NT2/D1 (cell line): ENCODE measurements at regions not wholly inside any gene's neighbourhood (a gene's known extent, or its start where the extent isn't known, plus 50 kb on each side); places are given as distances from the start of the nearest gene placed in this dataset.

Source experiments
- YY1 ChIP-seq: IDR thresholded peaks from 2 replicates; pipeline ENCODE4 v1.6.1; 2011; ENCODE audit not compliant: insufficient read length, insufficient read depth
- ZNF274 ChIP-seq: IDR thresholded peaks from 2 replicates; pipeline ENCODE4 v1.6.1; 2011; ENCODE audit warnings: mild to moderate bottlenecking, low read depth, low read length

GRCh38 chr2:224126440-224126839 lies 87.4 kb upstream of the SERPINE2 start:
- TF ChIP-seq ZNF274 (no peak), YY1 (no peak)
